ENCODE measurements at regions not wholly inside any gene's neighbourhood (a gene's known extent, or its start where the extent isn't known, plus 50 kb on each side); places are given as distances from the start of the nearest gene placed in this dataset.

DNA sequence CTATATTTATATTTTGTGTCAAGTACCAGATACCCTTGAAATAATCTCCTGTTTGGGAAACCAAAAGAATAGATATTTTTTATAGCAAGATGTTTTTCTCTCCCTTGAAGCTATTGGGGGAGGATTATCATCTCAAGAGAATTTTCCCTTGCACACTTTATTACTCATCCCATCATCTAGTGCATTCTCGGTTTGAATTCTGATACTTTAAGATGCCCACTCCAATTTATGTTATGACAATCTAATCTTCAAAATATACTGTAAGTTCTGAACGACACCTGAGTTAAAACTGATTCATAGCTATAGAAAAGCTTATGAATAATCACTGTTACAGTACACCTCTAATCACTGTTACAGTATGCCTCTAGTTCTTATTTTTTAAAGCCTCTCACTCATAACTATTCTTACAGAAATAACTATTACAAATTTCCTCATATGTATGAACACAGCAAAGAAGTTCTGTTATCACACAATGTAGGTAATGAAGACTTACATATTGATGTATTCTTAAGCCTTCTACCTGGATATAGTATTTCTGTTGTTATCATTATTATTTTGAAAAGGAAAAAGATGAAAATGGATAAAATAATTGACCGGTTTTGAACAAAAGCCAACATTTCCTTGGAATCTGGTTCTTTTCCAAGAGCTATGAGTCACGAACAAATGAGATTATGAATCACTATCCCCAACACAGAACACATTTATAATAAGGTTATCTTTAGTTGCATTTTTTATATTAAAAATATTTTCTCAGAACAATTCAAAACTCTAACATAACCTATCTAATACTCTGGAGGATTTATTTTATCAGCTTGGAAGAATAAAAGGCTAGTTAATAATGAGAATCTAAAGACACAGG lies 72.3 kb upstream of the FAM13C start:
- Histone ChIP-seq H3F3A (ENCODE audit: insufficient read depth, low read length, poor library complexity, severe bottlenecking) (no peaks in the 10 kb centered on the region), H4K20me1 (ENCODE audit: insufficient read depth) (no peaks in the 10 kb centered on the region), H3K9me3 (ENCODE audit: low read length) (no peaks in the 10 kb centered on the region), H3K4me2 (ENCODE audit: low read length) (peak overlapping the region; percentile 5), H3K27me3 (ENCODE audit: insufficient read depth, low read depth, low read length) (no peaks in the 10 kb centered on the region), H2AFZ (ENCODE audit: low read depth, low read length) (no peak overlapping the region), H3K27ac (ENCODE audit: low read length) (no peak overlapping the region), H3K79me2 (replicated peaks; ENCODE audit: insufficient read depth, low read length) (no peaks in the 10 kb centered on the region), H3K4me3 (ENCODE audit: low read length) (no peak overlapping the region), H3K9ac (ENCODE audit: low read length) (no peak overlapping the region), H3K36me3 (ENCODE audit: insufficient read depth, low read length) (no peaks in the 10 kb centered on the region), H3K9me2 (ENCODE audit: insufficient read depth, low read length) (no peaks in the 10 kb centered on the region)
- TF ChIP-seq TAF1 (IDR thresholded peaks at IDR 0.05; ENCODE audit: low read depth) (no peak), MXI1 (conservative IDR thresholded peaks at IDR 0.05; ENCODE audit: poor library complexity, severe bottlenecking) (no peak), RAD21 (conservative IDR thresholded peaks at IDR 0.05) (no peak)

DNA sequence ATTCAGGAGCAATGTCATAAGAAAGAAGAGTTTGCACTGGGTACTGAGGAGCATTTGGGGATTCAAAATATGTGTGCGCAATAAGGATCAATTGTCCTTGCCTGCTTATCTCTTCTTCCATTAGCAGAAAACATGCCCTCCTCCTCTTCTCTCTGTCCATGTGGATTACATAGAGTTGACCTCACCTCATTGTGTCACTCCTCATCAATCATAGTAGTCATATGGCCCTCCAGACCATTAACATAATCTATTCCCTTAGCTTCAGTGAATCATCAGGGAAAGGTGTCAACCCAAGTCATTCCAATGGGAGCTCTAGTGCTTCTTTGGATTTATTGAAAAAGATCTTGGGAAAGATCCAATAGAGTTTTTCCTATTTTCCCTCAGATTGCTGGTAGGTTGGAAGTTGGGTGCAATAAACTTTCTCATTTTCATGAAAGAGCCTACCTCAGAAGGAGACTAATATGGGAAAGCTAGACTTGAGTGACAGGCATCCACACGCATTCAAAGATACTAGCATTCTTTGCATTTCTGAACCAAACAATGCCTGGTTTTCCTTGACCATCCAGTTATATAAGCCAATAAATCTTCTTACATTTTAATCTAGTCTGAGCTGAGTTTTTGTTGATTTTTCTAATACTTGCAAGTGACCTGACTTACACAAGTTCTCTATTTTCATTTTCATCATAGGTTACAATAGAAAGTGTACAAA lies 71.5 kb upstream of the FAM13C start:
- H3K4me2 ChIP-seq (ENCODE audit: low read length), result peak overlapping the region; percentile 5
- no peak overlapping the region for H3K27ac ChIP-seq (ENCODE audit: low read length)
- TF ChIP-seq MXI1 (conservative IDR thresholded peaks at IDR 0.05; ENCODE audit: poor library complexity, severe bottlenecking) (no peak), POLR2AphosphoS5 (IDR thresholded peaks at IDR 0.05) (no peak), EZH2 (IDR thresholded peaks at IDR 0.05; ENCODE audit: borderline replicate concordance, insufficient read depth, low read length, poor library complexity, severe bottlenecking) (no peak), TAF1 (IDR thresholded peaks at IDR 0.05; ENCODE audit: low read depth) (no peak), RAD21 (conservative IDR thresholded peaks at IDR 0.05) (no peak), EP300 (conservative IDR thresholded peaks at IDR 0.05; ENCODE audit: poor library complexity, severe bottlenecking) (no peak), SMC3 (conservative IDR thresholded peaks at IDR 0.05; ENCODE audit: poor library complexity) (no peak)
- TF ChIP-seq, protein P1, sequence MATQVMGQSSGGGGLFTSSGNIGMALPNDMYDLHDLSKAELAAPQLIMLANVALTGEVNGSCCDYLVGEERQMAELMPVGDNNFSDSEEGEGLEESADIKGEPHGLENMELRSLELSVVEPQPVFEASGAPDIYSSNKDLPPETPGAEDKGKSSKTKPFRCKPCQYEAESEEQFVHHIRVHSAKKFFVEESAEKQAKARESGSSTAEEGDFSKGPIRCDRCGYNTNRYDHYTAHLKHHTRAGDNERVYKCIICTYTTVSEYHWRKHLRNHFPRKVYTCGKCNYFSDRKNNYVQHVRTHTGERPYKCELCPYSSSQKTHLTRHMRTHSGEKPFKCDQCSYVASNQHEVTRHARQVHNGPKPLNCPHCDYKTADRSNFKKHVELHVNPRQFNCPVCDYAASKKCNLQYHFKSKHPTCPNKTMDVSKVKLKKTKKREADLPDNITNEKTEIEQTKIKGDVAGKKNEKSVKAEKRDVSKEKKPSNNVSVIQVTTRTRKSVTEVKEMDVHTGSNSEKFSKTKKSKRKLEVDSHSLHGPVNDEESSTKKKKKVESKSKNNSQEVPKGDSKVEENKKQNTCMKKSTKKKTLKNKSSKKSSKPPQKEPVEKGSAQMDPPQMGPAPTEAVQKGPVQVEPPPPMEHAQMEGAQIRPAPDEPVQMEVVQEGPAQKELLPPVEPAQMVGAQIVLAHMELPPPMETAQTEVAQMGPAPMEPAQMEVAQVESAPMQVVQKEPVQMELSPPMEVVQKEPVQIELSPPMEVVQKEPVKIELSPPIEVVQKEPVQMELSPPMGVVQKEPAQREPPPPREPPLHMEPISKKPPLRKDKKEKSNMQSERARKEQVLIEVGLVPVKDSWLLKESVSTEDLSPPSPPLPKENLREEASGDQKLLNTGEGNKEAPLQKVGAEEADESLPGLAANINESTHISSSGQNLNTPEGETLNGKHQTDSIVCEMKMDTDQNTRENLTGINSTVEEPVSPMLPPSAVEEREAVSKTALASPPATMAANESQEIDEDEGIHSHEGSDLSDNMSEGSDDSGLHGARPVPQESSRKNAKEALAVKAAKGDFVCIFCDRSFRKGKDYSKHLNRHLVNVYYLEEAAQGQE (IDR thresholded peaks at IDR 0.05; ENCODE audit: borderline replicate concordance), result no peak
- TF ChIP-seq, protein P2, sequence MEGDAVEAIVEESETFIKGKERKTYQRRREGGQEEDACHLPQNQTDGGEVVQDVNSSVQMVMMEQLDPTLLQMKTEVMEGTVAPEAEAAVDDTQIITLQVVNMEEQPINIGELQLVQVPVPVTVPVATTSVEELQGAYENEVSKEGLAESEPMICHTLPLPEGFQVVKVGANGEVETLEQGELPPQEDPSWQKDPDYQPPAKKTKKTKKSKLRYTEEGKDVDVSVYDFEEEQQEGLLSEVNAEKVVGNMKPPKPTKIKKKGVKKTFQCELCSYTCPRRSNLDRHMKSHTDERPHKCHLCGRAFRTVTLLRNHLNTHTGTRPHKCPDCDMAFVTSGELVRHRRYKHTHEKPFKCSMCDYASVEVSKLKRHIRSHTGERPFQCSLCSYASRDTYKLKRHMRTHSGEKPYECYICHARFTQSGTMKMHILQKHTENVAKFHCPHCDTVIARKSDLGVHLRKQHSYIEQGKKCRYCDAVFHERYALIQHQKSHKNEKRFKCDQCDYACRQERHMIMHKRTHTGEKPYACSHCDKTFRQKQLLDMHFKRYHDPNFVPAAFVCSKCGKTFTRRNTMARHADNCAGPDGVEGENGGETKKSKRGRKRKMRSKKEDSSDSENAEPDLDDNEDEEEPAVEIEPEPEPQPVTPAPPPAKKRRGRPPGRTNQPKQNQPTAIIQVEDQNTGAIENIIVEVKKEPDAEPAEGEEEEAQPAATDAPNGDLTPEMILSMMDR (IDR thresholded peaks at IDR 0.05; ENCODE audit: poor library complexity, severe bottlenecking), result no peak
- no peak overlapping the region for H3K9ac ChIP-seq (ENCODE audit: low read length)
- H3K36me3 ChIP-seq (ENCODE audit: insufficient read depth, low read length), result no peaks in the 10 kb centered on the region
- no peaks in the 10 kb centered on the region for H3K79me2 ChIP-seq (replicated peaks; ENCODE audit: insufficient read depth, low read length)
- H3K27me3 ChIP-seq (ENCODE audit: insufficient read depth, low read depth, low read length), result no peaks in the 10 kb centered on the region
- no peaks in the 10 kb centered on the region for H3K9me2 ChIP-seq (ENCODE audit: insufficient read depth, low read length)
- no peak overlapping the region for H3K4me3 ChIP-seq (ENCODE audit: low read length)
- no peak overlapping the region for H2AFZ ChIP-seq (ENCODE audit: low read depth, low read length)
- H3F3A ChIP-seq (ENCODE audit: insufficient read depth, low read length, poor library complexity, severe bottlenecking), result no peaks in the 10 kb centered on the region
- no peaks in the 10 kb centered on the region for H4K20me1 ChIP-seq (ENCODE audit: insufficient read depth)
- no peaks in the 10 kb centered on the region for H3K9me3 ChIP-seq (ENCODE audit: low read length)

All from neural cell (in vitro differentiated cells).